Neutrophil (primary cell): ENCODE measurements at regions not wholly inside any gene's neighbourhood (a gene's known extent, or its start where the extent isn't known, plus 50 kb on each side); places are given as distances from the start of the nearest gene placed in this dataset.

ENCODE experiments used
- H3K27ac ChIP-seq: fragments of 200-600 bp; sonication (generic); 2 replicates; pipeline ENCODE4 v1.5.1; 2016; ENCODE audit warnings: mild to moderate bottlenecking, moderate library complexity
- H3K27me3 ChIP-seq: fragments of 200-600 bp; sonication (generic); 2 replicates; pipeline ENCODE4 v1.6.0; 2016; ENCODE audit warnings: mild to moderate bottlenecking
- H3K36me3 ChIP-seq: fragments of 200-600 bp; sonication (generic); 2 replicates; pipeline ENCODE4 v1.5.1; 2017
- H3K4me1 ChIP-seq, 2 experiments: fragments of 200-600 bp in 1 of 2; sonication (generic) in 1 of 2; 1 replicate in 1 of 2; 2 replicates in 1 of 2; pipeline versions ENCODE4 v1.5.1 to v1.6.1; 2013 to 2016; ENCODE audit warnings: low read depth in 1 of 2, low read length in 1 of 2, mild to moderate bottlenecking in 1 of 2, moderate library complexity in 1 of 2; ENCODE audit not compliant: control insufficient read depth in 1 of 2, insufficient read depth in 1 of 2
- H3K4me3 ChIP-seq, 2 experiments: fragments of 200-600 bp in 1 of 2; sonication (generic) in 1 of 2; 1 replicate in 1 of 2; 2 replicates in 1 of 2; pipeline ENCODE4 v1.5.1; 2013 to 2016; ENCODE audit warnings: low read depth in 1 of 2, low read length in 1 of 2, mild to moderate bottlenecking in 1 of 2, moderate library complexity in 1 of 2
- H3K9me3 ChIP-seq: fragments of 200-600 bp; sonication (generic); 2 replicates; pipeline ENCODE4 v1.5.1; 2016
- CTCF ChIP-seq: fragments of 200-600 bp; sonication (generic); IDR thresholded peaks from 2 replicates; pipeline ENCODE4 v1.5.1; 2016; ENCODE audit warnings: antibody characterized with exemption

- Histone ChIP-seq H3K27ac (no peak overlapping the region), H3K36me3 (no peaks in the 10 kb centered on the region), H3K27me3 (peaks cover 38% of the 10 kb centered on the region), H3K9me3 (no peaks in the 10 kb centered on the region), H3K4me3 (no peak overlapping the region), H3K4me1 (no peaks in the 10 kb centered on the region)
- TF ChIP-seq CTCF: no peak
Observed at GRCh38 chr2:238710032-238710735, 137.7 kb upstream of the TWIST2 start.

- no peak overlapping the region for H3K4me3 ChIP-seq
- H3K9me3 ChIP-seq: no peaks in the 10 kb centered on the region
- no peak for TF ChIP-seq CTCF
- H3K27me3 ChIP-seq: peaks cover 41% of the 10 kb centered on the region
- H3K36me3 ChIP-seq: no peaks in the 10 kb centered on the region
- no peak overlapping the region for H3K27ac ChIP-seq
- no peaks in the 10 kb centered on the region for H3K4me1 ChIP-seq
Observed at GRCh38 chr2:238710787-238711186, 137.1 kb upstream of the TWIST2 start.

GRCh38 chr2:238711346-238711745 lies 136.5 kb upstream of the TWIST2 start:
- H3K27me3 ChIP-seq: peaks cover 47% of the 10 kb centered on the region
- no peak overlapping the region for H3K4me3 ChIP-seq
- no peak for TF ChIP-seq CTCF
- no peaks in the 10 kb centered on the region for H3K36me3 ChIP-seq
- no peaks in the 10 kb centered on the region for H3K9me3 ChIP-seq
- H3K4me1 ChIP-seq: no peaks in the 10 kb centered on the region
- H3K27ac ChIP-seq: no peak overlapping the region

- H3K27me3 ChIP-seq: peaks cover 53% of the 10 kb centered on the region
- H3K27ac ChIP-seq: no peak overlapping the region
- H3K9me3 ChIP-seq: no peaks in the 10 kb centered on the region
- no peaks in the 10 kb centered on the region for H3K4me1 ChIP-seq
- H3K36me3 ChIP-seq: no peaks in the 10 kb centered on the region
- no peak for TF ChIP-seq CTCF
- H3K4me3 ChIP-seq: no peak overlapping the region
Observed at GRCh38 chr2:238712011-238712410, 135.9 kb upstream of the TWIST2 start.

- TF ChIP-seq CTCF: no peak
- Histone ChIP-seq H3K9me3 (no peaks in the 10 kb centered on the region), H3K4me1 (no peaks in the 10 kb centered on the region), H3K36me3 (no peaks in the 10 kb centered on the region), H3K27me3 (peaks cover 45% of the 10 kb centered on the region), H3K4me3 (no peak overlapping the region), H3K27ac (no peak overlapping the region)
Observed at GRCh38 chr2:238713198-238713826, 134.6 kb upstream of the TWIST2 start.
